CD4-positive, alpha-beta T cell (primary cell): ENCODE measurements at regions not wholly inside any gene's neighbourhood (a gene's known extent, or its start where the extent isn't known, plus 50 kb on each side); places are given as distances from the start of the nearest gene placed in this dataset.

Experiments used
- ATAC-seq: fragments of 200-7000 bp; cut with Tn5 transposase; one replicate; pipeline ENCODE4 v1.10.0; 2022; ENCODE audit warnings: mild to moderate bottlenecking; ENCODE audit not compliant: poor library complexity
- CTCF ChIA-PET: fragments of 350-600 bp; sonication (Branson Sonifier 250); formaldehyde crosslinking; loops from one replicate; lab custom pipeline; 2021; ENCODE audit warnings: antibody characterized with exemption, inconsistent platforms; lab: Charles Lee
- POLR2A ChIA-PET: fragments of 350-600 bp; sonication (Branson Sonifier 250); formaldehyde crosslinking; loops from one replicate; lab custom pipeline; 2021; ENCODE audit warnings: antibody characterized with exemption, inconsistent platforms; lab: Charles Lee
- DNase-seq, 14 experiments: peaks; one replicate each; pipeline ENCODE4 v3.0.0-alpha.2; 2013 to 2020; ENCODE audit warnings: mixed read lengths in 2 of 14
- H3K27ac ChIP-seq, 2 donors: one replicate each; pipeline versions ENCODE4 v1.5.1 to v1.7.0; 2013; ENCODE audit warnings: low read length in 2 of 2, low read depth in 1 of 2, mild to moderate bottlenecking in 1 of 2
- H3K27me3 ChIP-seq, 2 experiments: 1 replicate in 1 of 2; 2 replicates in 1 of 2; pipeline versions ENCODE4 v1.6.1 to v1.7.0; 2013; ENCODE audit warnings: low read length in 2 of 2, control low read depth in 1 of 2, mild to moderate bottlenecking in 1 of 2, moderate library complexity in 1 of 2; ENCODE audit not compliant: insufficient read depth in 2 of 2, control insufficient read depth in 1 of 2
- H3K36me3 ChIP-seq: one replicate; pipeline ENCODE4 v1.6.1; 2013; ENCODE audit warnings: low read length, control low read depth; ENCODE audit not compliant: insufficient read depth
- H3K4me1 ChIP-seq: one replicate; pipeline ENCODE4 v1.6.1; 2013; ENCODE audit warnings: low read length, control low read depth; ENCODE audit not compliant: insufficient read depth
- H3K4me3 ChIP-seq: one replicate; pipeline ENCODE4 v1.5.1; 2013; ENCODE audit warnings: mild to moderate bottlenecking, low read length, moderate library complexity
- H3K9me3 ChIP-seq, 2 experiments: 1 replicate in 1 of 2; 2 replicates in 1 of 2; pipeline versions ENCODE4 v1.6.1 to v1.7.0; 2013; ENCODE audit warnings: low read length in 2 of 2, mild to moderate bottlenecking in 2 of 2, control low read depth in 1 of 2, moderate library complexity in 1 of 2; ENCODE audit not compliant: control insufficient read depth in 1 of 2, insufficient read depth in 1 of 2
- H3K27ac Mint-ChIP-seq: one replicate; pipeline ENCODE4 v1.8.0; 2020; ENCODE audit warnings: mixed read lengths
- H3K27me3 Mint-ChIP-seq: one replicate; pipeline ENCODE4 v1.8.0; 2021; ENCODE audit warnings: mixed read lengths
- H3K36me3 Mint-ChIP-seq: one replicate; pipeline ENCODE4 v1.8.0; 2021; ENCODE audit warnings: low read depth, mixed read lengths
- H3K4me1 Mint-ChIP-seq: one replicate; pipeline ENCODE4 v1.8.0; 2021; ENCODE audit warnings: low read depth, mixed read lengths
- H3K4me3 Mint-ChIP-seq: one replicate; pipeline ENCODE4 v1.8.0; 2020; ENCODE audit warnings: mild to moderate bottlenecking, mixed read lengths
- H3K9me3 Mint-ChIP-seq: one replicate; pipeline ENCODE4 v1.8.0; 2020; ENCODE audit warnings: mixed read lengths
- CTCF ChIP-seq: fragments of 200-600 bp; IDR thresholded peaks from one replicate; pipeline ENCODE4 v1.8.0; 2022; ENCODE audit warnings: antibody characterized with exemption, mild to moderate bottlenecking
- intact Hi-C, 2 experiments: fragments of 100-400 bp; cut with DNase I in 1 of 2; cut with micrococcal nuclease in 1 of 2; formaldehyde crosslinking; loops; one replicate each; pipeline versions ENCODE4 v1.15.1 to v1.9.0; 2023 to 2025; cut with DNase I, micrococcal nuclease

DNA sequence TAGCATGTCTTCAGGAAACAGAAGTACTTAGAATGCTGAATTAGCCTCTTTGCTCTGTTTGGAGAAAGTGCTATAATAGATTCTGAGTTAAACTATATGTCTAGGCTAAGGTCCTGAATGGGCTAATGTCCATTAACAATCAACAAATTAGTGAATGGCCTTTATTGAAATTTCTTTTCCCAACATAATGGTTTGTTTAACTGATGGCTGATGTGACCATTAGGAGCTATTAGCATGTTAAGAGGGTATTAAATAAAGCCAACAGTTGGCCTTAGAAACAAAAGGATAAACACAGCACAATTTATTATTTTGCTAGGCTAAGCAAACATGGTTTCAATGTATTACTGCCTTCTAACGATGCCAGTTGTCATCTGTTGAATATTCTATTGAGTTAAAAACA lies 234.3 kb upstream of the HS3ST5 start:
- no peaks in the 10 kb centered on the region for H3K27me3 ChIP-seq
- H3K27me3 Mint-ChIP-seq: no peaks in the 10 kb centered on the region
- no peaks in the 10 kb centered on the region for H3K4me1 Mint-ChIP-seq
- H3K9me3 ChIP-seq: peaks cover 0 to 6% of the 10 kb centered on the region in 2 experiments
- DNase-seq (no peak), ATAC-seq (no peak)
- H3K27ac ChIP-seq: no peak overlapping the region
- no peak for TF ChIP-seq CTCF
- no peak overlapping the region for H3K4me3 Mint-ChIP-seq
- intact Hi-C loops: no loop called here
- no peaks in the 10 kb centered on the region for H3K36me3 ChIP-seq
- ChIA-PET CTCF (no interaction called here), POLR2A (no interaction called here)
- H3K9me3 Mint-ChIP-seq: peaks cover 5% of the 10 kb centered on the region
- no peaks in the 10 kb centered on the region for H3K4me1 ChIP-seq
- no peak overlapping the region for H3K4me3 ChIP-seq
- H3K36me3 Mint-ChIP-seq: no peaks in the 10 kb centered on the region
- H3K27ac Mint-ChIP-seq: no peak overlapping the region

- Mint-ChIP-seq H3K4me3 (no peak overlapping the region), H3K27me3 (no peaks in the 10 kb centered on the region), H3K4me1 (no peaks in the 10 kb centered on the region), H3K27ac (no peak overlapping the region), H3K9me3 (peaks cover 3% of the 10 kb centered on the region), H3K36me3 (no peaks in the 10 kb centered on the region)
- Histone ChIP-seq H3K4me3 (no peak overlapping the region), H3K27ac (no peak overlapping the region), H3K27me3 (no peaks in the 10 kb centered on the region), H3K4me1 (no peaks in the 10 kb centered on the region), H3K9me3 (peaks cover 0 to 6% of the 10 kb centered on the region in 2 experiments), H3K36me3 (no peaks in the 10 kb centered on the region)
- ChIA-PET CTCF (no interaction called here), POLR2A (no interaction called here)
- intact Hi-C loops: no loop called here
- ATAC-seq (no peak), DNase-seq (no peak)
- no peak for TF ChIP-seq CTCF
These were observed 233.5 kb upstream of the HS3ST5 start for GRCh38 chr6:114576330-114576729.

GRCh38 chr6:114569669-114570068 lies 226.8 kb upstream of the HS3ST5 start:
- CTCF ChIA-PET: no interaction called here
- peaks cover 11% of the 10 kb centered on the region for H3K9me3 Mint-ChIP-seq

More at GRCh38 chr6:114569669-114570068, 226.8 kb upstream of the HS3ST5 start:
- ATAC-seq (no peak), DNase-seq (no peak)
- intact Hi-C loops: no loop called here
- Mint-ChIP-seq H3K4me1 (no peaks in the 10 kb centered on the region), H3K4me3 (no peak overlapping the region), H3K27ac (no peak overlapping the region), H3K36me3 (no peaks in the 10 kb centered on the region), H3K27me3 (no peaks in the 10 kb centered on the region)
- Histone ChIP-seq H3K27ac (no peak overlapping the region), H3K4me3 (no peak overlapping the region), H3K4me1 (no peaks in the 10 kb centered on the region), H3K36me3 (no peaks in the 10 kb centered on the region), H3K27me3 (no peaks in the 10 kb centered on the region), H3K9me3 (peaks cover 0 to 4% of the 10 kb centered on the region in 2 experiments)
- no peak for TF ChIP-seq CTCF
- POLR2A ChIA-PET: no interaction called here
